Body of pancreas (tissue), 4 donors: ENCODE measurements at regions not wholly inside any gene's neighbourhood (a gene's known extent, or its start where the extent isn't known, plus 50 kb on each side); places are given as distances from the start of the nearest gene placed in this dataset.
"Not testable (repeated sequence)": the region's sequence is repeated elsewhere in the genome, so short reads cannot be mapped to it uniquely, and the experiment has no call there.

Experiments used
- CTCF ChIP-seq, 7 experiments: fragments of 450-650 bp in 4 of 7; fragments of 200-600 bp in 3 of 7; sonication (generic) in 3 of 7; IDR thresholded peaks; one replicate each; pipeline ENCODE4 v1.5.1; 2016 to 2019; ENCODE audit warnings: antibody characterized with exemption in 7 of 7
- POLR2A ChIP-seq, 3 donors: fragments of 450-650 bp; IDR thresholded peaks; one replicate each; pipeline ENCODE4 v1.6.1; 2016; ENCODE audit warnings: antibody characterized with exemption in 3 of 3, mild to moderate bottlenecking in 2 of 3

DNA sequence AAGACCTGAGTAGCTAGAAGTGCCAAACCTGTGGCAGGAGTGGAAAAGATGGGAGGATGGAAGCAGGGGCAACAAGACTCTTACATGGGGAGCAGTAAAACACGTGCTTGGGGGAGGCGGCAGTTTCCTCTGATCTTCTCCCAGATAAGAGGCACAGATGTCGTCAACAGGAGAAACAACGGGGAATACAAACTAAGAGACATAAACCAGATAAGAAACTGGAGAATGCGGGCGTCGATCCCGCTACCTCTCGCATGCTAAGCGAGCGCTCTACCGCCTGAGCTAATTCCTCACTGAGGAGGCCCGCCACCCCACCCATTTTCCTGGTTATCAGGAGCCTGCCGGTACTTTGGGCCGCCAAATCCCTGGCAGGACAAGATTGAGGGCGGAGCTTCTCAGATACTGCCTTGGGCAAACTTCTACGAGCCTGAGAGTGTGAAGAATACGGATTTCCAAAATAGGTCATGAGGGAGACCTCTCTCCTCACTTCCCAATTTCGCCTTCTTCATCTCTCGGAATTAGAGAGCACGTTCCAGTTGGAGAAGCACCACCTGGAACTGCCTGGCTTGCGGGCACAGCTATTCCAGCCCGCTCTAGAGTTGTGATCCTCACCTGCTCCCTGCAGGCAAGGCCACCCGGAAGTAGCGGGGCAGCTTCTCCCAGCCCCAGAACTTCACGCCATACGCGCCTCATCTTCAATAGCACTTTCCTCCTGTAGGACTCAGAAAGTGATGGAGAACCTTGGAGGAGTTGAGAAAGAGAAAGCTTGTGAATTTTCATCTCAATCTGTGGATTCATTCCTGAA lies 496.0 kb downstream of the PRIM2 start:
- TF ChIP-seq CTCF, POLR2A (IDR thresholded peaks at IDR 0.05): not testable (repeated sequence)
